SH-SY5Y (cell line): ENCODE measurements at regions not wholly inside any gene's neighbourhood (a gene's known extent, or its start where the extent isn't known, plus 50 kb on each side); places are given as distances from the start of the nearest gene placed in this dataset.

Experiments
- GATA2 ChIP-seq: IDR thresholded peaks from 2 replicates; pipeline ENCODE4 v1.6.1; 2011; ENCODE audit warnings: mild to moderate bottlenecking, low read depth, low read length
- GATA3 ChIP-seq: IDR thresholded peaks from 2 replicates; pipeline ENCODE4 v1.6.1; 2011; ENCODE audit warnings: low read depth, mild to moderate bottlenecking, low read length, moderate library complexity

GRCh38 chr3:159624616-159625015 lies 364.0 kb upstream of the IL12A start:
- TF ChIP-seq GATA2 (no peak), GATA3 (no peak)
